SK-N-SH treated with all-trans-retinoic acid at 6 μM for 48 hours (cell line): ENCODE measurements at regions not wholly inside any gene's neighbourhood (a gene's known extent, or its start where the extent isn't known, plus 50 kb on each side); places are given as distances from the start of the nearest gene placed in this dataset.

Experiments used
- ATAC-seq: fragments of 200-7000 bp; cut with Tn5 transposase; 3 replicates; pipeline ENCODE4 v1.9.1; 2020; ENCODE audit warnings: mild to moderate bottlenecking, moderate library complexity
- ARNTL ChIP-seq: fragments of 450-650 bp; formaldehyde crosslinking; IDR thresholded peaks from 2 replicates; pipeline ENCODE4 v1.5.0; 2020; ENCODE audit warnings: low read depth, mild to moderate bottlenecking, moderate library complexity, borderline replicate concordance
- BACH2 ChIP-seq: fragments of 250-450 bp; sonication (Bioruptor Pico); IDR thresholded peaks from 2 replicates; pipeline ENCODE4 v1.9.0; 2021; ENCODE audit warnings: mild to moderate bottlenecking, borderline replicate concordance
- CSDC2 ChIP-seq: fragments of 250-450 bp; sonication (Bioruptor Pico); IDR thresholded peaks from 2 replicates; pipeline ENCODE4 v1.5.0; 2020; ENCODE audit warnings: mild to moderate bottlenecking, moderate library complexity
- ESRRG ChIP-seq: fragments of 250-450 bp; sonication (Bioruptor Pico); IDR thresholded peaks from 2 replicates; pipeline ENCODE4 v1.6.1; 2021; ENCODE audit warnings: mild to moderate bottlenecking
- GLIS3 ChIP-seq: fragments of 250-450 bp; sonication (Bioruptor Pico); IDR thresholded peaks from 2 replicates; pipeline ENCODE4 v1.5.0; 2020; ENCODE audit warnings: mild to moderate bottlenecking, moderate library complexity
- ISL1 ChIP-seq: fragments of 250-450 bp; sonication (Bioruptor Pico); IDR thresholded peaks from 2 replicates; pipeline ENCODE4 v2.1.2; 2022; ENCODE audit warnings: mild to moderate bottlenecking, moderate library complexity
- OSR1 ChIP-seq: fragments of 250-450 bp; sonication (Bioruptor Pico); IDR thresholded peaks from 2 replicates; pipeline ENCODE4 v1.8.0; 2022; ENCODE audit warnings: moderate library complexity, mild to moderate bottlenecking, inconsistent platforms
- PATZ1 ChIP-seq: fragments of 250-450 bp; sonication (Bioruptor Pico); IDR thresholded peaks from 2 replicates; pipeline ENCODE4 v1.8.0; 2020; ENCODE audit warnings: mild to moderate bottlenecking, moderate library complexity, borderline replicate concordance
- RARB ChIP-seq: fragments of 250-450 bp; sonication (Bioruptor Pico); IDR thresholded peaks from 2 replicates; pipeline ENCODE4 v1.8.0; 2021; ENCODE audit warnings: mild to moderate bottlenecking, moderate library complexity
- TCF4 ChIP-seq: fragments of 250-450 bp; sonication (Bioruptor Pico); IDR thresholded peaks from 2 replicates; pipeline ENCODE4 v1.8.0; 2021; ENCODE audit warnings: mild to moderate bottlenecking, moderate library complexity, borderline replicate concordance
- TOX ChIP-seq: fragments of 250-450 bp; sonication (Bioruptor Pico); IDR thresholded peaks from 2 replicates; pipeline ENCODE4 v1.8.0; 2021; ENCODE audit warnings: mild to moderate bottlenecking, moderate library complexity, borderline replicate concordance
- ZC3H10 ChIP-seq: fragments of 250-450 bp; sonication (Bioruptor Pico); IDR thresholded peaks from 2 replicates; pipeline ENCODE4 v1.5.1; 2021; ENCODE audit warnings: mild to moderate bottlenecking, moderate library complexity
- ZFP3 ChIP-seq: fragments of 250-450 bp; sonication (Bioruptor Pico); IDR thresholded peaks from 2 replicates; pipeline ENCODE4 v1.5.0; 2020; ENCODE audit warnings: mild to moderate bottlenecking, moderate library complexity
- ZFP30 ChIP-seq: fragments of 450-650 bp; formaldehyde crosslinking; IDR thresholded peaks from 2 replicates; pipeline ENCODE4 v1.5.0; 2022; ENCODE audit warnings: mild to moderate bottlenecking, moderate library complexity
- ZNF565 ChIP-seq: fragments of 450-650 bp; formaldehyde crosslinking; conservative IDR thresholded peaks from 2 replicates; pipeline ENCODE4 v1.5.0; 2020; ENCODE audit warnings: low read depth, mild to moderate bottlenecking, moderate library complexity
- ZNF70 ChIP-seq: fragments of 450-650 bp; formaldehyde crosslinking; IDR thresholded peaks from 2 replicates; pipeline ENCODE4 v1.5.0; 2020; ENCODE audit warnings: mild to moderate bottlenecking, moderate library complexity
- ZNF8 ChIP-seq: fragments of 450-650 bp; formaldehyde crosslinking; IDR thresholded peaks from 2 replicates; pipeline ENCODE4 v1.5.0; 2020; ENCODE audit warnings: mild to moderate bottlenecking, moderate library complexity
- TF ChIP-seq, protein P1 (sequence below): fragments of 250-450 bp; sonication (Bioruptor Pico); IDR thresholded peaks from 2 replicates; pipeline ENCODE4 v1.5.1; 2021; ENCODE audit warnings: mild to moderate bottlenecking, moderate library complexity
- TF ChIP-seq, protein P2 (sequence below): fragments of 250-450 bp; sonication (Bioruptor Pico); IDR thresholded peaks from 2 replicates; pipeline ENCODE4 v1.5.1; 2020; ENCODE audit warnings: low read depth, mild to moderate bottlenecking, moderate library complexity
- TF ChIP-seq, protein P3 (sequence below): fragments of 250-450 bp; sonication (Bioruptor Pico); IDR thresholded peaks from 2 replicates; pipeline ENCODE4 v1.5.0; 2020; ENCODE audit warnings: mild to moderate bottlenecking, moderate library complexity

DNA sequence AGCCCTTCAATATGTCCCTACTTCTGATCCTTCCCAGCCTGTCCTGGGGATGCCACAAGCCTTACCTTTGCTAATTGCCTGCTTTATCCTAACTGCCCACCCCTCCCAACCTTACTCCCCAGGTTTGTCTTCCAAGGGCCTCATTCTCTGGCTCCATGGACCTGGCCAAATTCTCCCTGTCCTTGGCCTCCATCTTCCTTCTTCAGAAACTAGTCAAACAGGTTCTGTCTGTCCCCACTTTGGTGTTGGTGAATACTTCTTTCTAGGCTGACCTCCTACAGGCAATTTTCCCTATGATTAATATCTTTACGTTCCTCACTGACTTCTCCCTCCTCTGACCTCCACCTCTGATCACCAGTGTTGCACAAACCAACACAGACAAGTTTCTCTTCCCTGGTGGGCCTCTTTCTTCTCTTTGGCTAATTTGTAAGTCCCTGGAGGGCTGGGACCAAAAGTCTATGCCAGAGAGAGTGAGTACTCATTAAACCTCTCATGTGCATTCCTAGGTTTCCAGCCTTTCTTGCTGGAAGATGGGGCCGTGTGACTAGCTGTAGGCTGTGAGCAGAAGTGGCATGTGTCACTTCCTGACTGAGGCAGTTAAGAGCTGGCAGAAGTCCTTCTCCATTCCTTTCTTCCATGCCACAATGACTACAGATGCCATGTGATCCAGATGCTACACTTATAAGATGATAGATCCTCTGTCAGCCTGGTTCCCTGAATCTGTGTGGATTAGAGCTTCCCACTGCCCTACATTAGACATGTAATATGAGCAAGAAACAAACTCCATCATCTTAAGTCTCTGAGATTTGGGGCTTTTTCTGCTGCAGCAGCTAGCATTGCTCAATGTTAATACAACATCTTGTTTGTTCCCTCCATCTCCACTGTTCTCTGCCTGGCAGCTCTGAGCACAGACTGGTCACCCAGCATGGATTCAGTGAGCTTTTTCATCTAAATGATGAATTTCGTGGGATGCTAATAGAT, 382.7 kb downstream of the RPS24 start (continued):
- TF ChIP-seq, protein P1, sequence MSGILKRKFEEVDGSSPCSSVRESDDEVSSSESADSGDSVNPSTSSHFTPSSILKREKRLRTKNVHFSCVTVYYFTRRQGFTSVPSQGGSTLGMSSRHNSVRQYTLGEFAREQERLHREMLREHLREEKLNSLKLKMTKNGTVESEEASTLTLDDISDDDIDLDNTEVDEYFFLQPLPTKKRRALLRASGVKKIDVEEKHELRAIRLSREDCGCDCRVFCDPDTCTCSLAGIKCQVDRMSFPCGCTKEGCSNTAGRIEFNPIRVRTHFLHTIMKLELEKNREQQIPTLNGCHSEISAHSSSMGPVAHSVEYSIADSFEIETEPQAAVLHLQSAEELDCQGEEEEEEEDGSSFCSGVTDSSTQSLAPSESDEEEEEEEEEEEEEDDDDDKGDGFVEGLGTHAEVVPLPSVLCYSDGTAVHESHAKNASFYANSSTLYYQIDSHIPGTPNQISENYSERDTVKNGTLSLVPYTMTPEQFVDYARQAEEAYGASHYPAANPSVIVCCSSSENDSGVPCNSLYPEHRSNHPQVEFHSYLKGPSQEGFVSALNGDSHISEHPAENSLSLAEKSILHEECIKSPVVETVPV (CRISPR knock-in tag): no peak
- no peak for TF ChIP-seq ZNF8 (CRISPR knock-in tag)
- TF ChIP-seq GLIS3 (CRISPR knock-in tag): no peak
- TF ChIP-seq, protein P2, sequence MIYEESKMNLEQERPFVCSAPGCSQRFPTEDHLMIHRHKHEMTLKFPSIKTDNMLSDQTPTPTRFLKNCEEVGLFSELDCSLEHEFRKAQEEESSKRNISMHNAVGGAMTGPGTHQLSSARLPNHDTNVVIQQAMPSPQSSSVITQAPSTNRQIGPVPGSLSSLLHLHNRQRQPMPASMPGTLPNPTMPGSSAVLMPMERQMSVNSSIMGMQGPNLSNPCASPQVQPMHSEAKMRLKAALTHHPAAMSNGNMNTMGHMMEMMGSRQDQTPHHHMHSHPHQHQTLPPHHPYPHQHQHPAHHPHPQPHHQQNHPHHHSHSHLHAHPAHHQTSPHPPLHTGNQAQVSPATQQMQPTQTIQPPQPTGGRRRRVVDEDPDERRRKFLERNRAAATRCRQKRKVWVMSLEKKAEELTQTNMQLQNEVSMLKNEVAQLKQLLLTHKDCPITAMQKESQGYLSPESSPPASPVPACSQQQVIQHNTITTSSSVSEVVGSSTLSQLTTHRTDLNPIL (CRISPR knock-in tag): no peak
- TF ChIP-seq TOX (CRISPR knock-in tag): no peak
- TF ChIP-seq ZFP30 (CRISPR knock-in tag): no peak
- TF ChIP-seq, all 23 proteins: peak for 0

DNA sequence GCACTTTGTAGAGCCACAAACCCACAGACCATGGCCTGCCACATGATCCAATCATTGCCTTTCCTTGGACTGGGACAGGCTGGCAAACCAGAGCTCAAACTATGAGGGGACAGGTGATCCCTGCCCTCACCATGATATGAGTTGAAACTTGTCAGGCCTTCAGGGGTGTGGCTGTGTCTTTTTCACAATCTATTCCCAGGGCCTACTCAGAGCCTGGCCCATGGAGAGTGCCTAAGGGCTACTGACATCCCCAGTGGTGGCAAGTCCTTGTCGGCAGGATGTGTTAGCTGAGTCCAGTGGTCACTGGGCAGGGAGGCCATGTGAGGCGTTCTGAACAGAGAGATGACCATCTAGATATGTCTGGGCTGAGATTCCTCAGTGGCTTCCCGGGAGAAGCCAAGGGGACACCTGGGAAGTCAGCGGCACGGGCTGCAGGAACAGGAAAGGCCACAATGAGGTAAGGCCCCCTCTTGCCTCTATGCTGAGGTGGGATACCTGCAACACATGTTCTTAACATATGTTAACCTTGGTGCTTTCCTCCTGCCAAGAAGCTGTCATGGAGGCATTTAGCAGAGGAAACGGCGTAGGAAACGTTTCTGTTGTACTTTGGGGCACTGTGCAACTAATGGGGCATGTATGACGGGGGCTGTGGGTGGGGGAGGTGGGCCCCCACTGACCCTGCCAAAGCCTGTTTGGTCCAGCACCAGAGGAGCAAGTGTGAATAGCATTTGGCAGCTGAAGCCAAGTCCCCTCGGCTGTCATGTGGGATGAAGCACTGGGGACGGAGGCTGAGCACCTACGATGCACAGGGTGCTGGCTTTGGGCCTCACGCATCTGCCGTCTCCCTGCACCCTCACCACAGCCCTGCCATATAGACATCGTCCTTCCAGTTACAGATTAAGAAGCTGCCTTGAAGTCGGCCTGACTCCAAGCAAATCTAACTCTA, 384.0 kb downstream of the RPS24 start:
- no peak for ATAC-seq
- no peak for TF ChIP-seq ZNF8 (CRISPR knock-in tag)
- TF ChIP-seq ESRRG (CRISPR knock-in tag): no peak

DNA sequence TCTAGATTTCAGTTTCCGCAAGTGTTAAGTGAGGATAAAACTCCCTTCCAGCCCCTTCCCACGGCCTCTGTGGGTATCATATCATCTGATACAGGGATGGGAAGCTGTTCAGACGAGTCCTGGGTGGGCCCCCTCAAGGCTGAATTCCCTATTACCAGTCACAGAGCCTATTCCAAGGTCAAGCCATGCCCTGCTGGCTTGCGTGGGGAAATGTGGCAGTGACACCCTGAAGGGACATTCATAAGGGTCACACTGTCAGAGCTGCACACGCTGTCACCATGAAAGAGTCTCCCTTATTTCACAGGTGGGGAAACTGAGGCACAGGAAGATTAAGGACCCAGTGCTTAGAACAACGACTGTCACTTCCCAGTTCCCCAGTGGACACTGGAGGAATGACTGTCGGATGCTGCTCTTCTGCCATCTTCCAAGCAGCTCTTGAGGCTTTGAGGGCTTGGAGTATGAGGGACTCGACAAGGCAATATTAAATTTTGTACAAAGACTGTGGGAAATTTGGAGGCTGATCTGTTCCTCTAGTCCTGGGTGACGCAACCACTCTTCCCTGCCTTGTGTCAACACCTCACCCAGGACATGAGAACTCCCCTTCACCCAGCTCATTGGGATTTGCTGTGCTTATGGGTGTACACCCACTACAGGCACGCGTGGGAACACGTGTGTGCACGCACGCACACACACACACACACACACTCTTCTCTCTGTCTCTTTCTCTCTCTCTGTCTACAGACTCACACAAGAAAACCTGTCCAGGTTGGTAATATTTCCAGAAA, 386.0 kb downstream of the RPS24 start:
- ATAC-seq: no peak
- TF ChIP-seq OSR1 (CRISPR knock-in tag) (no peak), CSDC2 (CRISPR knock-in tag) (no peak), ZNF8 (CRISPR knock-in tag) (no peak), ZC3H10 (CRISPR knock-in tag) (no peak), ARNTL (no peak), RARB (CRISPR knock-in tag) (no peak), ZFP30 (CRISPR knock-in tag) (no peak), TOX (CRISPR knock-in tag) (no peak), ZNF70 (no peak), ZNF565 (CRISPR knock-in tag) (no peak), ISL1 (CRISPR knock-in tag) (no peak), TCF4 (CRISPR knock-in tag) (no peak), ZFP3 (no peak), PATZ1 (CRISPR knock-in tag) (no peak), BACH2 (CRISPR knock-in tag) (no peak)
- TF ChIP-seq, protein P2 (CRISPR knock-in tag): no peak
- TF ChIP-seq, protein P1 (CRISPR knock-in tag): no peak
- TF ChIP-seq, protein P3, sequence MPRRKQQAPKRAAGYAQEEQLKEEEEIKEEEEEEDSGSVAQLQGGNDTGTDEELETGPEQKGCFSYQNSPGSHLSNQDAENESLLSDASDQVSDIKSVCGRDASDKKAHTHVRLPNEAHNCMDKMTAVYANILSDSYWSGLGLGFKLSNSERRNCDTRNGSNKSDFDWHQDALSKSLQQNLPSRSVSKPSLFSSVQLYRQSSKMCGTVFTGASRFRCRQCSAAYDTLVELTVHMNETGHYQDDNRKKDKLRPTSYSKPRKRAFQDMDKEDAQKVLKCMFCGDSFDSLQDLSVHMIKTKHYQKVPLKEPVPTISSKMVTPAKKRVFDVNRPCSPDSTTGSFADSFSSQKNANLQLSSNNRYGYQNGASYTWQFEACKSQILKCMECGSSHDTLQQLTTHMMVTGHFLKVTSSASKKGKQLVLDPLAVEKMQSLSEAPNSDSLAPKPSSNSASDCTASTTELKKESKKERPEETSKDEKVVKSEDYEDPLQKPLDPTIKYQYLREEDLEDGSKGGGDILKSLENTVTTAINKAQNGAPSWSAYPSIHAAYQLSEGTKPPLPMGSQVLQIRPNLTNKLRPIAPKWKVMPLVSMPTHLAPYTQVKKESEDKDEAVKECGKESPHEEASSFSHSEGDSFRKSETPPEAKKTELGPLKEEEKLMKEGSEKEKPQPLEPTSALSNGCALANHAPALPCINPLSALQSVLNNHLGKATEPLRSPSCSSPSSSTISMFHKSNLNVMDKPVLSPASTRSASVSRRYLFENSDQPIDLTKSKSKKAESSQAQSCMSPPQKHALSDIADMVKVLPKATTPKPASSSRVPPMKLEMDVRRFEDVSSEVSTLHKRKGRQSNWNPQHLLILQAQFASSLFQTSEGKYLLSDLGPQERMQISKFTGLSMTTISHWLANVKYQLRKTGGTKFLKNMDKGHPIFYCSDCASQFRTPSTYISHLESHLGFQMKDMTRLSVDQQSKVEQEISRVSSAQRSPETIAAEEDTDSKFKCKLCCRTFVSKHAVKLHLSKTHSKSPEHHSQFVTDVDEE (CRISPR knock-in tag): no peak
- TF ChIP-seq, all 23 proteins: peak for 0
